HG03097 (cell line): ENCODE measurements at regions not wholly inside any gene's neighbourhood (a gene's known extent, or its start where the extent isn't known, plus 50 kb on each side); places are given as distances from the start of the nearest gene placed in this dataset.
"Not testable (repeated sequence)": the region's sequence is repeated elsewhere in the genome, so short reads cannot be mapped to it uniquely, and the experiment has no call there.

Experiments used
- ATAC-seq: cut with Tn5 transposase; IDR thresholded peaks from one replicate; pipeline ENCODE4 v1.9.1; 2021; ENCODE audit not compliant: unreplicated experiment, low FRiP score

DNA sequence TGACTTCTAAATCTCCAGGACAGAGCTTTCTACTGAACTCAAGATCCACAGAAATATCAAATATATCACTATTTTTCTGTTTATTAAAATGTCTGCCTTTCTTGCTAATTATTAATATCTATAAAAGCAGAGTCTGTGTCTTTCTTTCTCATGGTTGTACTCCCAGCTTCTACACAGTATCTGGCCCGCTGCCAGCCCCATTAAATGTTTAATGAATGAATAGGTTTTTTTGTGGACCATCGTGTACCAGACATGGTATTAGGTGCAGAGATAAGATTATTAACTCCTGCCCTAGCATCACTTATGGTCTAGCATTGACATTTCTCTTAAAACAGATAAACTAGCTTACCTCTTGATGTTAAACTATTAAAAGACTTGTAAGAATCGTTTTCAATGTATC lies 111.4 kb upstream of the RBMS3 start:
- ATAC-seq, result no peak

DNA sequence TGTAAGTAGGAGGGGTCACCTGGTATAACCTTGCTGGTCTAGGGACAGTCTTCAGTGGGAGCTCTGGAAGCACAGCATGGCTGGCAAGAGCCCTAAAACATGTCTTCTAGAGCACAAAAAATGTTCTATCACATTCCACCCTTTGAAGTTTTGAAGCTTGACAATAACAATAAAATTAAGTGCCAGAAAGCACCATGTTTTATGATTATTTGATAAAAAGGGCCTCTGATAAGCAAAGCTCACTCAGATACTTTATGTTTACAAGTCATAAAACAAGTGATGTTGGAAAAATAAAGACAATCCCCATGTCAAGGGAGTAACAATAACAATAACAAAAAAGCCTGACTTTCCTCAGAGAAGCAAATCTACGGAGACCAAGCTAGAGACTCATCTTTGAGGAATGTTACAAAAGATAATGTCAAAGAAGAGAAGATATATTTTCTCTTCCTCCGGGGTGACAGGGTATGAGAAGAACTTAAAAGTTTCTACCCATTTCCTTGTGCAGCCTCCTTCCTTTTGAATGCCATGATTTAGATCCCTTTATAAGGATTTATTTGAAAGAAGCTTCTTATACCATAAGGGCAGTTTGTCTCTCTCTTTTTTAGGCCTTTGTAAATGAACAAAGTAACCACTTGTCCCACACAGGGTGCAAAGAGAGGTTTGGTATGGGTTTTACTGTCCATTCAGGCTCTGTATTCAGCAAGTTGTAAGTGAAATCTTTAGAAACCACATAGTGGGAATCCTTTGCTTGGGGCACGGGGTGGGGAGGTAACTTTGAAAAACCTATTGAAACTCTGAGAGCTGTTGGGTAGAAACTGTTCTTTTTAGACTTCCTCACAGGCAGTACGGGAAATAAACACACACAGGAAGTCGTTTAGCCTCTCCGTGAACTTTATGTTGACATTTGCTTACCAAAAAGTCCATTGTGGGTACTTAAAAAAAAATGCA lies 109.6 kb upstream of the RBMS3 start:
- ATAC-seq, result peak; percentile 67

DNA sequence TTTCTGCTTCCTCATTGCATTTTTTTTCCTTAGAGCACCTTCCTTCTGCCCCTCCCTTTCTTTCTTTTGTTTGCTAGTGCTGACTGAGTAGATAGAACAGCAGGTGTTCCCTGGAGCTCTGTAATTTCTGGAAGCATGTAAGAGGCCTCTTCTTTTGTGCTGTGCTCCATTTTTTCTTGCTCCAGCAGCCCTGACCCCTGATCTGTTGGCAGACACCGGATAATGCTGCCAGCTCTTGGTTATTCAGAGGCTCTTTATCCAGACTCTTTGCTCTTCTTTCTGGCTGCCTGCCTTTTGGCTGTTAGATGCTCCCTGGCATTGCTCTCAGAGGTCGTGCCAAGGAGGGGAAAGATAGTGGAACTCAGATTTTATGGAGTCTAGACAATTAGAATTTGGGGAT lies 104.4 kb upstream of the RBMS3 start:
- no peak for ATAC-seq

DNA sequence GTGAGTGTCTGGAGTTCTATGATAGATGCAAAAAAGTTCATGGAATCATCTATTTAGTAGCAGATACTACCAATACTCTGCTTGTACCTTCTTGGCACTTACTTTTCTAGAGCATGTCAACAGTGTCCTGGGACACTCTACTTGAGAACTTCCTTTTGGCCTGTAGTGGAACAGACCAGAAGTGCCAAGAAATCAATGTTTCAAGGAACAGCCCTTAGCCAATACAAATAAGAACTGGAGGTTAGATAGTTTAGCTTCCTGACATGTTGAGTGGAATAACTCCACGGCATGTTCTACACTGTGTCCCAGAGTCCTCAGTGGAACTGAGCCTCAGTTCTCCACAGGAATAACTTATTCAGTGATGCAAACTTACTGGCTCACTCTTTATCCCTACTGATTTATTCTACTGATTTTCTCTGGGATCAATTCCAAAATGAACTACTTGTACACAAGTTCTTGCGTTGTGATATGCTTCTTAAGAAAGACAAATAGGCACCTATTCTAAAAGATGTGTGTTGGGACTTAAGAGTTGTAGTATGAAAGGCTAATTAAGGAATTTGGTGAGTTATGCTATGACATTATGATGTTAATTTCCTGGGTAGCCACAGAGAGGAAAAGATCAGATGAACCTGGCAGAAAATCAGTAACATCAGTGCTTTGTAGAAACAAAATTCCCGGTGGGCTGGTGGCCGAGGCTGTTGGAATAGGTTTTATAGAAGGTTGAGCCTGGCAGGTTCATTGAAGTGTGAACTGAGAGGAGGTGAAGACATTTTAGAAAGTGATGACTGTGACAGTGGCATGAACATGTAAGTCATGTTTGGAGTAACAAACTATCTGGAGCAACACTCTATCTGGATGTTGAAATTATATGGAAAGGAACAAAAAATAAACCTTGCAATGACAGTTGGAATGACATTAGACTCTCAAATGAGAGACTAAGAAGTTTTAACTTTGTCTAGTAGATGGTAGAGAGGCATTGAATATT lies 101.8 kb upstream of the RBMS3 start:
- ATAC-seq, result no peak

- no peak for ATAC-seq
These were observed 99.6 kb upstream of the RBMS3 start for GRCh38 chr3:29181149-29181780.

DNA sequence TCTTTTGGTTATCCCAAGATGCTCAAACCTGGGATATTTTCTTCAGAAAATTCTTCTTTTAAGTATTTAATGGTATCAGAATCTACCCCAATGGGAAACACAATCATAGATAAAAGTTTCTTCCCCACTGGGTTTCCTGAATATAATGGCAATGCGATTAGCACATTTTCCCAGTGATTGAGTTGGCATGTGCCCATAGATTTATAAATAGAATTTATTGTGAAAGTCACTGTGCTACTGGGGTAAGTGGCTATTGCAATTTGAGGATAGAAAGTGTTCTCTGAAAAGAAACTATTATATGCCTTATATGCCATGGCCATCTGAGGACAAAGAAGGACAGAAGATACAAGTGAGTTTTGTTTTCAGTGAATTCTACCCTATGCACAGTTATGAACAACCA lies 99.0 kb upstream of the RBMS3 start:
- ATAC-seq, result no peak

DNA sequence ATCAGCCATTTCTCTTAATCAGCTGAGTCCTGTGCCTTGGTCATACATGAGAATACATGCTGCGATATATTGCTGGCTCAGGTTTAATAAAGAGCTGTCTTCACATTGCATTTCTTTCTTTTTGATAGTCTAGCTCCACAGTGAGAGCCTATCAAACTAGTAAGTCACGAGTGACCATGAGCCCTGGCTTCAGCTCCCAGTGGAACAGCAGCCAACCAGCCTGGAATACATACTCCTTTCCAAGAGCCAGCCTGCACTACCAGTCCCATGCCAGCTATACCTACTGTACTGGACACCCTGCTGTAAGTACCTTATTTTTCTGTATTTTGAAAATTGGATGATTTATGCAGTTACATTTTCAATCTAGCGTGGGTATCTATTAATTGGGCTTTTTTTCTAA lies 98.0 kb upstream of the RBMS3 start:
- ATAC-seq, result not testable (repeated sequence)

DNA sequence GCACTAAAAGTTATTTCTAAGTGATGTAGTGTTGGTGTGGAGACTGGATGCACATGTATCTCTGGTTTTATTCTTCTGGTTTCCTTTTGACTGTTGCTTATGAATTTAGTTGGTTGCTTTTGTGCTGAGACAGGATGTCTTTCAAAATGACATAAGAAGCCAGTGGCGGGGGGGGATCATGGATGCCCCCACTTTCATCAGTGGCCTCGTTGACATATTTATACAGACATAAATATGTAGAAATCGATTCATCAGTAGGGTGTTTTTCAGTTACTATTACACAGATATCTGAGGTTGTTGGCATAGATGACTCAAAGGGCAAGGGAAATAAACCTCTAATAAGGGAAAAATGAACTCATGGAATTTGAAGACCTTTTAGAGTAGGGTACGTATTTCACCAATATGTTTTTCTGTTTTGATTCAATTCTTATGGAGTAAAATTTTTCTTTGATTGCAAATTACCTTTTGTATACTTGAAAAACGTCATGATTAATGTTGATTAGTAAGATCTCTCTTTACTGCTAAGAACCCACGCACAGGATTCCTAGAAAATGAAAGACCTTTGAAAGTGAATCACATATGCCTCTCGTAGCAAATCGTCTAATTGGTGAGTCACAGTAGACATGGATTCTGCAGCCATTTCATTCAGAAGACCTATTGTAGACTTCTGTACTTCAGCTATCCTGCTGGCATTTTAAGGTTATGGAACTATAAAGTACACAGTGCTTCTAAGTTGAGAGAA lies 97.4 kb upstream of the RBMS3 start:
- ATAC-seq, result no peak

GRCh38 chr3:29185706-29186105 lies 95.2 kb upstream of the RBMS3 start:
- ATAC-seq, result no peak

DNA sequence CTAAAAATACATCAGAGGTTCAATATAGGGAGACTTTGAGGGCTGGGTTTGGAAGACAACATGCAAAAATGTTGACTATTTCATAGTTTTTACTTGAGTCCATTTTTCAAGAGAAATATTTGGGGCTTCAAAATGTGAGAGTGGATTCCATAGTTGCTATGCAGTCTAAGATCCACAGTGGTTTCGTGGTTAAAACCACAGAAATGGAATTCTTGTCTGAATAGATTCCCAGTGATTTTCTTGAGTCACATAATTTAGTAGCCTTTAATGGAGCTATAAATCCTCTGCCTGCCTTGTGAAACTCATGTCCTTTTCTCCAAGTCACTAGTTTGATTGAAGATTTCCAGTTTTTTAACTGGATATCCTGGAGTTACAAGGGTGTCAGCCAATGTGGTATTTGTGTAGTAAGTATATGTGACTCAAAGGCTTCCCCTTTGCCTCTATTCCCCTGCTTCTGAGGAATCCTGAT lies 94.7 kb upstream of the RBMS3 start:
- no peak for ATAC-seq

DNA sequence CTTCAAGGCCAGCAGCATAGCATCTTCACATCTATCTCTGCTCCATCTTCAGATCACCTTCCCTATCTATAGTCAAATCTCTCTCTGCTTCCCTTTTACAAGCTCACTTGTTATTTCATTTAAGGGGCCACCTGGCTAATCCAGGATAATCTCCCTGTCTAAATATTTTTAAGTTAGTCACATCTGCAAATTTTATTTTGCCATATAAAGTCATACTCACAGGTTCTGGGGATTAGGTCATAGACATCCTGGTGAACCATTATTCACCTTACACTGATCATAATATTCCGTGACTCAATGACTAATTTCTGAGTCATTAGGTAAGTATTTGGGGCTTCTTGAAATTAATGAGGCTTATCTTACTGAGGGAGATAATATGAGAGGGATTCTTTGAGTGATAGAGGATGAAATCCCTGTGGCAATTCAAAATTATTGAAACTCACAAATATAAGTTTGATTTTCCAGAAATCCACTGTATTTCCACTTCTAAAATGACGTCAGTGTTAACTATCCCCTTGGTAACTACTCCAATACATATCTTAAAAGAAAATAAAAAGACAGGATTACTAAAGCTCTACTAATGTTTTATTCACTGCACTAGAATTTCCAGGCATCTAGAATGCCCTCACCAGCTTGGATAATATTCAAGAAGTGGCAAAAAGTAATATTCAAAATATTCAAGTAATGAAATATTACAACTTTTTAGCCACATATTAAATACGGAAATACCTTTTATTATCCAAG lies 93.7 kb upstream of the RBMS3 start:
- no peak for ATAC-seq

- no peak for ATAC-seq
These were observed 91.5 kb upstream of the RBMS3 start for GRCh38 chr3:29189328-29189727.

DNA sequence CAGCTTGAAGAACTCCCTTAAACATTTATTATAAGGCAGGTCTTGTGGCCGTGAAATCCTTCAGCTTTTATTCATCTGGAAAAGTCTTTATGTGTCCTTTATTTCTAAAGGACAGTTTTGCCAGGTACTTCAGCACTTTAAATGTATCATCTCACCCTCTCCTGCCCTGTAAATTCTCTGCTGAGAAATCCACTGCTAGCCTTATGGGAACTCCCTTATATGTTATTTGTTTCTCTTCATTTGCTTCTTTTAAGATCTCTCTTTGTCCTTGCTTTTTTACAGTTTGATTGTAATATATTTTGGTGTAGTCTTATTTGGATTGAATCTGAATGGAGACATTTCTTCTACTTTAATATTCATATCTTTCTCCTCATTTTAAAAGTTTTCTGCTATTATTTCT lies 86.7 kb upstream of the RBMS3 start:
- ATAC-seq, result no peak

- ATAC-seq, result no peak
These were observed 85.8 kb upstream of the RBMS3 start for GRCh38 chr3:29195056-29195455.

GRCh38 chr3:29201604-29202003 lies 79.3 kb upstream of the RBMS3 start:
- ATAC-seq, result no peak

DNA sequence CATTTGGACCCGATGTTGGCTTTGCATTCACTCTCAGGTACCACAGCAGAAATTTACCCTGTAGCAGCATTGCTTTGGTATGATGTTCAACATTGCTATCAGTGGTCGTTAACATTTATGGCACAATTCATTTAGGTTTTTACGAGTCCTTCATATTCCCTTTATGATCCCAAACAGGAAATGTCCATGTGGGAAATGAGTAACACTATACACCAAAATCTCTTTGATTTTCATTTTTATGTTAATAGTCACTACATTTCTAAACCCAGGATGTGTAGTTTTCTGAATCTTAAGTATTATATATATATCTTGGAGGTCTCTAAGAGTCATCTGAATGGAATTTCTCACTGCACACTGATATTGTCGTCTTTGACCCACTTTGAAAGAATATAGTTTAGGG lies 78.5 kb upstream of the RBMS3 start:
- ATAC-seq, result no peak

GRCh38 chr3:29203851-29204250 lies 77.0 kb upstream of the RBMS3 start:
- ATAC-seq, result no peak

GRCh38 chr3:29207427-29207826 lies 73.4 kb upstream of the RBMS3 start:
- no peak for ATAC-seq

GRCh38 chr3:29212789-29213433 lies 68.0 kb upstream of the RBMS3 start:
- ATAC-seq, result no peak
